ENCODE measurements at regions not wholly inside any gene's neighbourhood (a gene's known extent, or its start where the extent isn't known, plus 50 kb on each side); places are given as distances from the start of the nearest gene placed in this dataset.

- TF ChIP-seq POLR2A (IDR thresholded peaks at IDR 0.05; ENCODE audit: low read depth, low read length) (no peak), TAF1 (IDR thresholded peaks at IDR 0.05; ENCODE audit: borderline replicate concordance, low read depth, low read length) (no peak)
Measured at GRCh38 chr4:31788676-31789075, 1068.5 kb downstream of the PCDH7 start.
